ENCODE measurements at regions not wholly inside any gene's neighbourhood (a gene's known extent, or its start where the extent isn't known, plus 50 kb on each side); places are given as distances from the start of the nearest gene placed in this dataset.

GRCh38 chr16:88301431-88301830 lies 81.3 kb upstream of the ZNF469 start:
- TF ChIP-seq CTCF (IDR thresholded peaks at IDR 0.05) (no peak), POLR2AphosphoS5 (IDR thresholded peaks at IDR 0.05) (no peak)

Measured in prostate gland (tissue), 2 donors.